GM19438 (cell line): ENCODE measurements at regions not wholly inside any gene's neighbourhood (a gene's known extent, or its start where the extent isn't known, plus 50 kb on each side); places are given as distances from the start of the nearest gene placed in this dataset.

Source experiments
- ATAC-seq: cut with Tn5 transposase; IDR thresholded peaks from one replicate; pipeline ENCODE4 v1.9.1; 2021; ENCODE audit warnings: low read depth; ENCODE audit not compliant: unreplicated experiment

DNA sequence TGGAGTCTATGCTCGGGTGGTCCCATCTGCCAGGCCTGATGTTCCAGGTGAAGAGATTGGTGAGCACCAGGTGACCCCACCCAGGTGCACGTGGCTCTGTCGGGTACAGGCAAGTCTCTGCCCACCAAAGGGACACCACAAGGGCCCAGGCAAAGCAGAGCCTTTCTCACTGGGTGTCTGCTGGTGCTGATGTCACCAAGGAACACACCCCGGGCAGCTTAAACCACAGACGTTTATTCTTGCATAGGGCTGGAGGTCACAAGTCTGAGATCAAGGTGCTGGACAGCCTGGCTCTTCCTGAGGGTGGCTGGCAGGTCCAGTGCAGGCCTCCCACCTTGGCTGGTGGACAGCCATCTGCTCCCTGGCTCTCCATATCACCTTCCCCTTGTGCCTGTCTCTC, 100.7 kb upstream of the CD93 start:
- no peak for ATAC-seq

DNA sequence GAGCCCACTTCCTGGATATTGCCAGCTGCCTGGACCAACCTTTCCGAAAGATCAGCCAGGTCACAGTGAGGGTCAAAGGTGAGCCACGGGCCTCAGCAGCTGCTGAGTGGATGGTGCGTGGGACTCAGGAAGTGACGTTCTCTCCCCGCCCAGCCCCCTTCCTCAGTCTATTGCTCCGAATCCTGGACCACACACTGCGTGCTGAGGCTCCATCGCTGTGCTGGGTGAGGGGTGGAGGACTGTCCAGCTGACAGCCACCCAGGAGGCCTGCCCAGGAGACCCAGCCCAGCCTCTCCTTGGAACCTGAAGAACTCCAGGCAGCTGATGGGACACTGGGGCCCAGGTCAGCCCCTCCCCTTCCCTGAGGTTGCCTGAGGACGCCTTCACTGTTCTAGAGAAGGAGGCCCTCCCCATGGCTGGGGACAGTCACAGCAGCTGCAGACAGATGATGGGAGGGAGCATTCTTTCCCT, 94.4 kb upstream of the CD93 start:
- no peak for ATAC-seq

DNA sequence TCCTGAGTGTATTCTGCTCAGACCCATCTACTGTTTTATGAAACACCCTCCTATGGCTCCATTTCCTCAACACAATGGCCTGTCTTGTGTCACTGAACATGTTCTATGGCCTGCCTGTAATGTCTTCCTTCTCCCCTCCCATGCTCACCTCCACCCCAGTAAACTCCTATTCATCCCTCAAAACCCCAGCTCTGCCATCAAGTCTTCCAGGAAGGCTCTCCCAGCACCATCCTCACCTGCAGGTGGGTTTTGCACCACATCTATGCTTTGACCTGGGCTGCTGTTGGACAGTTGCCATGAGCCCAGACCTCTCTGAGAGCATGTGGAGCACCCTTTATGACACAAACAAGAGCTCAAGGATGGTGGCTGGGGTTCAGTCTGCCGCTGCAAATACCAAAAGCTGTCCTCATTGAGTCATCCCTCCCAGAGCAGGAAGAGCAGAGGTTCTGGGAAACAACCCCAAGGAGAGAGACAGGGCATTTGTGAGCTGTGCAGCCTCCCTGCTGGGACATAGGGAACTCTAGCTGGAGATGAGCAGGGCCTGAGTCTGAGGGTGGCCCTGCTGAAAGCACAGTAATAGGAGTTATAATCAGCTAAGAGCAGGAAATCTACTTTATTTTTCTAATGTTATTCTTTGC, 93.8 kb upstream of the CD93 start:
- ATAC-seq: no peak

DNA sequence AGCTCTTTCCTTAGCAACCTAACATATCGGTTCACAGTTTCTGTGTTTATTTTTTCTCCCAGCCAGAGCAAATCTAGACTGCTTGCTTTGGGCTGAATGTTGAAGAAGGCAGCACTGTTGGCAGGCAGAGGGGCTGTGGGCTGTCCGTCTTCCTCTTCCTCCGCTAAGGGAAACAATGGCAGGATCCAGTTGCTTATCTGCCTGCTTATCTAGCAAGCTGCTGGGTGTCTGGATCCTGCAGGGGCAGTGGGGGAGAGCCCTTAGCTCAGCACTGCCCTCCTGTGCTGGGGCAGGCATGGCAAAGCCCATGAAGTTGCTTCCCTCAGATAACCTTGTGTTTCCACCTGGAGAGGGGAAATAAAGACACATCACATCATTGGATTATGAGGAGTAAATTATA, 92.7 kb upstream of the CD93 start:
- no peak for ATAC-seq

DNA sequence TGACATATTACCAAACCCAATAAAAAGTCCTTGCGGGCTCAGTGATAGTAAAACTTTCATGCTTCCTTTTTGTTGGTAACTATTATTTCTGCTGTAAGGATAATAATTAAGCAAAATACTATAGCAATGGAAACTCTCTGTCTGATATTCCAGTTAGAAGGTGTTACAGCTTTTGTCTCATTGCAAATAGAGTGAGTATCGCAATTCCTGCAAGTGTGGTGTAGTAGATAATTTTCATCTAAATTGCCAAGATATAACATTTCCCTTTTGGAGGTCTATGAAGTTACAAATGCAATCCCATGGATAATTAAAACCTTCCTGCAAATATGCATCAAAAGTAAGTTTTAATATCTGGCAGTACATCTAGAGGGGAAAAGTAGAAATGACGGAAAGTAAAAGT, 88.7 kb upstream of the CD93 start:
- no peak for ATAC-seq

DNA sequence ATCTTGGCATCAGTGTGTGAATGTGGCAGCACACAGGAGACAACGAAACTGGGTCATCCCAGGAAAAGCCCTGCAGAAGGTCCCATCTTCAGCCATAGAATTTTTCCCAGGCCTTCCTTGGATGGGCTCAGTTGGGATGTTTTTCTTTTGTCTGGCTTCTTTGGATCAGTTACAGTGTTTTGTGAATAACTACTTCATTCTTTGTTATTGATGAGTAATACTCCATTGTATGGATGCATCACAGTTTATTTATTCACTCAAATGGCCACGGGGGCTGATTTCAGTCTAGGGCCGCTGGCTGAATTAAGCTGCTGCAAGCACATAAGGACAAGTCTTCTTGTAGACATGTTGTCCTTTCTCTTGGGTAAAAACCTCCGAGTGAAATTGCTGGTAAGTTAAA, 81.3 kb upstream of the CD93 start:
- no peak for ATAC-seq

DNA sequence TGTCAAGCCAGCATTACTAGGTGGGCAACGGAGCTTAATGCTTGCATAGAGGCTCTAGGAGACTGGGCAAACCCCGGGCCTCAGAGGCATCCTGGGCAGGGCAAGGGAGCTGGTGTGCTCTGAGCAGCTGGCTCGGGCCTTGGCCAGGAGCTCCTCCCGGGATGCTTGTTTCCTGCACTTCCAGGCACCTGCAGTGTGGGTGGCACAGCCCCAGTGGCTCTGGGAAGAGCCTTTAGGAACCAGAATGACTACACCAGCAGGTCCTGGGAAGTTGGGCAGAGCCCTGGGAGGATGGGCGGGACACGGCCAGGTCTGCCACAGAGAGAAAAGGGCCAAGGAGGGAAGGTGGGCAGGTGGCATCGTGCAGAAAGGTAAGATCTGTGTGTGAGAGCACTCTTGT, 80.4 kb upstream of the CD93 start:
- no peak for ATAC-seq

DNA sequence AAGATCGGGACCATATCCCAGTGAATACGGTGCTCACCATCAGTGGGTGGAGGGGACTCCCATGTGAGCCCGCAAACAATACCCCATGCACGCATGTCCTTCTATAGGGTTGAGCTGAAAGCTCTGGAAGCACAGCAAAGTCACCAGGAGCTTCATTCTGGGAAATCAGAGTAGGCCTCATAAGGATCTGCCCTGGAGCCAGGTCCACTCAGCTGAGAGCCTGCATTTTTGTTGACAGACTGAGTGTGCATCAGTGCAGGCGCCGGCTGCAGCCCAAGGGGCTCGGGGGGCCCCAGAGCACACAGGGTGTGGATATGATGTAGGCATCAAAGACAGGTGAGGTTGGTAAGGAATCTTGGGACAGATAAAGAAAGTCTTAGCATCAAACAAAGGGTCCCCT, 79.8 kb upstream of the CD93 start:
- ATAC-seq: no peak

DNA sequence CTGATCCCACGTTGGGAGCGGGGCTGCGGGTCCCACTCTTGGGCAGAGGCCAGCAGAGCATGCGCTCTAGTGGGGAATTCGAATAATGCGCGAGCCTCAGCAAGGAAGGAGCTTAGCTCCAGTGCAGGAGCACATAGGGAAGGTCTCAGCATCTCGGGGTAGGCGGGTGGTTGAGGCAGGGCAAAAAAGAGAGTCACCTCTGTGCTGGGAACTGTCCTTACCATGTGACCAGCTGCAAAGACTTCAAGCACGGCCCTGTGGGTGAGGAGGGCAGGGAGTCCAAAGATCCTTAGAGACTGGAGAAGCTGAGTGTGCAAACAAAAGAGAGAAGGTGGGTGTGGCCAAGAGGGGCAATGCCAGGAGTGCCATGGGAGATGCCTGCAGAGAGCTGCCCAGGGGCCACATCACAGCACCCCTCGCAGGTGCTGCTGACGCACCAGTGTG, 79.2 kb upstream of the CD93 start:
- no peak for ATAC-seq

DNA sequence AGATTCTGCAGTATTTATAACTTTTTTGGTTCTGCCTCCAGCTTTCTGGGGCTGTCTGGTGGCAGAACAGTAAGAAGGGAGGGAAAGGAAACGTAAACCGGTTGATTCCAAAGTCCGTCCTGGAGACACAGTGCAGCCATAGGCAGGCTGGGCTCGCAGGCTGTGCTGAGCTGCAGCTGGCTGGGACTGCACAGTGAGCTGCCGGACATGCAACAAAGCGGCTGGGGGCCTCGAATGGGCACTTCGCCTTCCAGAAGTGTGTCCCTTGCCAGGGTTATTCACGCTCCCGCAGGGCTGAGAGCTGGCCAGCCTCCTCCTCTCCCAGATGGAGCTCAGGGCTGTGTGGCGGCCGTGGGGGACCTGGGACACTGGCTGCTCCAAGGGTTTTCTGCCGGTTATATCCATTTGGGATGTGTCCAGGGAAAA, 78.1 kb upstream of the CD93 start:
- ATAC-seq: no peak

DNA sequence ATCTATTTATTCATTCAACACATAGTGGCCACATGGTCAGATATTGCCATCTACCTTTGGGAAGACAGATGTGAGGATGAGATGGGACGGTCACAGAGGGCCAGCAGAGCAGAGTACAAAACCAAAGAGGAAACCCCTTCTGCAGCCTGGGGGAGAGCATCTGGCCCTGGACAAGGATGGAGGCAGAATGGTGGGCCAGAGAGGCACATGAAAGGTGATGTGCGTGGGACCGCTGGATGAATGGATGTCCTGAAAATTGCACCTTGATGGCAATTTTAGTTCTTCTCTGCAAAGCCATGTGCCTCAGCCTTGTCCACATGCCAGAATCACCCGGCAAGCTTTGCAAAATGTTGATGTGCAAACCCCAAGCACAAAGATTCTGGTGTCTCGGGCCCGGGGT, 77.4 kb upstream of the CD93 start:
- ATAC-seq: no peak

DNA sequence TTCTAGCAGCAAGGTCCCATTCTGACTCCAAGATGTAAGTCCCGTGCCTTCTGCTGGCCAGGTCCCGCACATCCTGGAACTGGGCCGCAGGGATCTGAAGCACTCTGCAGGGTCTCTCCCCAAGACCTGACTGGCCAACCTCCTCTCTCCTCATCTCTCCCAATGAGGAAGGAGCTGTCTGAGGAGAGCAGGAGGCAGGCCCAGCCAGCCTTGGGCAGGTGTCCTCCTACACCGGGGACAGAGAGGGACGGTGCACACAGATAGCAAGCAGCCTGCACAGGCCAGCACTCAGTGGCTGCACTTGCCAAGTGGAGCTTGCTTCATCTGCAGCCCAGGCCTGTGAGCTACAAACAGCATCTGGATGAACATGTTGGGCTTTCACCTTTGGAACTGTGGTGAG, 76.8 kb upstream of the CD93 start:
- no peak for ATAC-seq

DNA sequence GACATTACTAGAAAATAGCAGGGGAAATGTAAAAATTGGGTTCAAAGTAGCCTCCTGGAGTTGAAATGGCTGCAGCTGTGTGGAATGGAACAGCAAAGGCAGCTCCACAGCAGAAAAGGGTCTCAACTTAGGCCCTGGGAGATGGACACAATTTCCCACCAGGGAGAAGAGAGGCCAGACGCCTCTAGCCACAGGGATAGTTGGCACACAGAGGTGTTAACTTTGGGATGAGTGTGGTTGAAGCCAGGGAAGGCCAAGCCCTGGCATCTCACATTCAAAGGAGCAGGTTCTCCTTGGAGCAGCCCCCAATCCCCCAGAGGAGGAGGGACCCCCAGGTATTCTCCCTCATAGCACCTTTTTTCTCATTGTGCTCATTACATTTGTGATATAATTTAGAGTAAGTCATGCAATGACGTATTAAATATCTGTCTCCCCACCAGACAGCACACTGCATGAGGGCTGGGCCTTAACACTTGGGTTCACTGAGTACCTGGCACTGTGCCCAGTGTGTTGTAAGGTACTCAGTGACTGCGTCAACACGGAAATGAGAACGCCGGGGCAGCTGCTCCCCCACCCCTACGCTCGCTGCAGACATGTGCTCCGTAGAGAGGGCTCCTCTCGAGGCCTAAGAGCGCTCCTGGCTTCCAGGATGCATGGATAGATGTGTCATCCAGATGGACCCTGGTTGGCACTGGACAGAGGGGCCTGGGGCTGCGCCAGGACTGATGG, 76.0 kb upstream of the CD93 start:
- no peak for ATAC-seq

DNA sequence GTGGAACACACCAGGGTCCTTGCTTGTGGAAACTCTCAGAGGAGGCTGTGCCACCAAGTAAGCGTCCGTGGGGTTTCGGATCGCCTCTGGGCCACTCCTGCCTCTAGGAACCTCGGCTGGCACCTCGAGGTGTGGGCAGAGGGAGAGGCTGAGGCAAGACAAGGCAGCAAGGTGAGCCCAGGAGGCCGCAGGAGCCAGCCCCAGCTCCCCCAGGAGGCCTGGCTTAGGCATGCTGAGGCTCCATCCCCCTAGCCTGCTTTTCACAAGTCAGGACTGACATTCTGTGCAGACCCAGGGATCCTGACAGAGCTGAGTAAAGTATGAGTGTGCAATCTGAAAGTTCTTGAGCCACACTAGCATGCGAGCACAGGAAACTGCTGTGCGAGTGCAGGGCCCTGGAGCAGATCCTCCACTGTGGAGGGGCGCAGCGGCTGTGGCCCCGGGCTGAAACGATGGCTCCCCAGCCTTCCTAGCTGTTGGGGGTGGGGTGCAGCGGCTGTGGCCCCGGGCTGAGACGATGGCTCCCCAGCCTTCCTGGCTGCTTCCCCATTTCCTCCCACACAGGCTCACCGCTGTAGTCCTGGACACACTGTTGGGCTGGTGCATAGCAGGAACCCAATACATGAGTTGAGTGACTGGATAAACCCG, 75.2 kb upstream of the CD93 start:
- no peak for ATAC-seq

DNA sequence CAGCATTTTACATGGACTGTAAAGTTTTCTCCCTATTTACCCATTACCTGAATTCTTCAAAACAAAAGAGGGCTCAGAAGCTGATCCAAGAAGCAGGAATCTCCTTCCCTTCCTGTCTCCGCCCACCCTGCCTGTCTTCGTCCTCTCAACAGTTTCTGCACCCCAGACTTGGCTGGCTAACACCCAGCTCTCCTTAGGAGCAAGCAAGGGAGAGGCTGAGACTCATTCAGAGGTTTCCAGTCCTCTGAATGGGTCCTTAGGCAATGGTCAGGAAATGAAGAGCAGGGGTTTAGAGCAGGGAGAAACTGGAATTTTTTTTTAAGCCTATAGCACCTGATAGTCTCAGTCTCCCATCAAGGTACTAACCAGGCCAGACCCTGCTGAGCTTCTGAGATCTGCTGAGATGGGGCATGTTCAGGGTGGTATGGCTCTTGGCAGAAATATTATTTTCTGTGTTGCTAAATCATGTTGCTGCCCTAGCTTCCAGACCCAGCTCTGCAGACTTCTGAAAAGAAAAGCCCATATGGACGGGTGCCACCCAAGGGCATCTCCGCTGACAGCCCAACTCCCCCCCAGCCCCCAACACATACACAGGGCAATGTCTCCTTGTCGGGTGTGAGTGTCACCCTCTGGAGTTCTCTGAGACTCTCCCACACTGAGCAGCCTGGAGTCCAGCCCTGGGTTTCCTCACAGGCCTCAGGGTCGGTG, 74.6 kb upstream of the CD93 start:
- no peak for ATAC-seq

DNA sequence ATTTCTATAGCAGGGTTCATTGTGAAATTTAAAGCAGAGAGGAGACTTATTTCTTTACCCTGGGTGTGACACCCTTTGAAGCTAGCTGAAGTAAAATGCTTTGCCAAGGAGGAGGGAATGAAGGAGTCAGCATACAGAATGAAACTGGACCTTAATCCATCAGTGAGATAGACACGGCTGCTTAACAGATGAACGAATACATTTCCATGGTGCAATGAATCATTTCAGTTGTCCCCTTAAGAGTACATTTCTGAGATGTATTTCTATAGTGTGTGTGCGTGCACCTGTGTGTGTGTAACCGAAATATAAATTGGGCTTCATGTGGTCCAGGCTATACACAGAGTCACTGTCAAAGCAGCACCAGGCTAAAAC, 73.8 kb upstream of the CD93 start:
- no peak for ATAC-seq

DNA sequence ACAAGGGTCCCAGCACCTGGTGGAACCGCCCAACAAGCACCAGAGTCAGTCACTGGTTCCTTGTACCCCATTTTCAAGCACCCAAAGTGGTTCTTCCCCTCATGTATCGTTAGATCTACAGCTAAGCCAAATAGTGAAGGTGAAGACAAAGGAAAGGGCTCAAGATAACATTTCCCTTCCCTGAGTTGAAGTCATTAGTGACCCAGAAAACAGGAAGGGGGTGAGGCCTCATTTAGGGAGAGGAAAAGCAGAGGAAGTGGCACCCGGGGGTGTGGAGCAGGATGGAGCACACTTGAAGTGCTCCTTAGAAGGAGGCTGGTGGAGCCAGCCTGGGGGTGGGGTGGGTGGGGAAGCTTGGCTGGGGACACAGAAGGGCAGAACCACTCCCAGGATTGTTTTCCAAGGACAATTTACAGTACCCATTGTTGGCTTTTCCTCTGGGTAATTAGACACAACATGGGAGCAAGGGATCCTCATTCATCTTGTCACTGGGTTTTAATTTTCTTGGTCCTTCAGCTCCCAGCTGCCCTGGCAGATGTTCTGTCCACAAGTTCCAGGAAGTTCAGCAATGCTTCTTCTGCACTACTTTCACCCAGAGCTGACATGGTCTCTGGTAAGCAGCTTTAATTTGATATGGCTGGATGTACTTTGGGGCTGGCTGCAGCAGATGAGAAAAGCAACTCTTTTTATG, 73.3 kb upstream of the CD93 start:
- no peak for ATAC-seq

DNA sequence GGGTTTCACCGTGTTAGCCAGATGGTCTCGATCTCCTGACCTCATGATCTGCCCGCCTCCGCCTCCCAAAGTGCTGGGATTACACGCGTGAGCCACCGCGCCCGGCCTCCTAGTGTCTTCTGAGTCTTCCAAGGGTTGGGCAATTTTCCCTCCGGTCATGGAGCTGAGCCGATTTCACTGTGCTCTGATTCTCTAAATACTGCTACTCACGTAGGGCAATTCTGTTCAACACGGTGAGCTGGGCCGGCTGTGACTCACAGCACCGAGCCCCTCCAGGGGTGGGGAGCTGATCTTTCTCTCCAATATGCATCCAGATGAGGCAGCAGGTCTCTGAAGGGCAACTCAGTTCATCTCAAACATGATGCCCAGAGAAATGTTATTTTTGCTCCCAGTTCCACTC, 71.6 kb upstream of the CD93 start:
- ATAC-seq: no peak

DNA sequence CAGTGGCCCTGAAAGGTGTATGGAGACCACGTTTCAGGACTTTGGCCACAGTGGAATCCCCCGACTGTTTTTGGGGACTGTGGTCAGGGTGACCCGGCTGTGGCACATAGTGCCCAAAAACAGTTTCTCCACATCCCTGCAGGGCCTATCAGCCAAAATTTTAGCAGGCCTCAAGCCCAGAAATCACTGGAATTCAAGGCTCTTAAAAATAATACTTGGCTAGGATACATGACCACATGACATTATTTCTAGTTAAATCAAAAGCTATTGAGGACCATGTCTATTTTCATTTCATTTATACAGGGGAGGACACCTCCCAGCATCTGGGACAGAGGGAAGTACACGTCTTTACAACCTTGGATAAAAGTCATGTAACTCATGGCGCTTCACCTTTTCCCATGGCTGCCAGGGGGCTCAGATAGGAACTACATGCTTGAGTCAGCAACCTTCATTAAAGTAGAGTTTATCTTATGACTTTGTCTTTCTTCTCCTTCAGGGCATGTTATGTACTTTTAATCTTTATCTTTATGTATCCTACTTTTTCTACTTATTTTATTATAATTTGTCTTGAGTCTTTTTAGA, 70.8 kb upstream of the CD93 start:
- no peak for ATAC-seq

DNA sequence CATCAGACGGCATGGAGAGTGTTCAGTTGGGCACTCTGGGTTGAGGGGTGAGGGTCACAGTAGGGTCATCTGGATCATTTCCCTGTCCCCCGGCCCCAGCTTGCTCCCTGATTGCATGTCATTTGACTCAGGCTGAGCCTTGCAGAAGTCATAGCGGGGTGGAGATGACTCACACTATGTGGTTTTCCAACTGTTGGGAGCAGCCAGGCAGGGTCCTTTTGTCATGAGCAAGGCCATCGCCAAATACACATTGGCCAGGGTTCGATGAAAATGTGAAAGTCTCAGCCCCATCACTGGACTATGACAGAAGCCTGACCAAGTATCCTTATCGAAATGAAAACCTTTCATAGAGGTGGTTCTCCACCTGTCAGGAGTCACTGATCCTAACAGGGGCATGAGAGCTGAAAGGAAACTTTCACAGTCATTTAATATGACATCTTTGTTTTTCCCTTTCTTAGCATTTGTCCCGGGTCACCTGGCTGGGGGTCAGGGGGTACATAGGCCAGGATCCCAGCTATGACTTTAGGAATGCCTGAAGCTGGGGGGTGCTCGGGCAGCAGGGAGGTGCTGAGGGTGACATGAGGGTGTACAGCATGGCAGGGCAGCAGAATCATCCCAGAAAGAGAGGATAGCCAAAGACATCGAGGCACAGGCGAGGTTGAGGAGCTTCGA, 70.2 kb upstream of the CD93 start:
- no peak for ATAC-seq
